ENCODE measurements at regions not wholly inside any gene's neighbourhood (a gene's known extent, or its start where the extent isn't known, plus 50 kb on each side); places are given as distances from the start of the nearest gene placed in this dataset.

DNA sequence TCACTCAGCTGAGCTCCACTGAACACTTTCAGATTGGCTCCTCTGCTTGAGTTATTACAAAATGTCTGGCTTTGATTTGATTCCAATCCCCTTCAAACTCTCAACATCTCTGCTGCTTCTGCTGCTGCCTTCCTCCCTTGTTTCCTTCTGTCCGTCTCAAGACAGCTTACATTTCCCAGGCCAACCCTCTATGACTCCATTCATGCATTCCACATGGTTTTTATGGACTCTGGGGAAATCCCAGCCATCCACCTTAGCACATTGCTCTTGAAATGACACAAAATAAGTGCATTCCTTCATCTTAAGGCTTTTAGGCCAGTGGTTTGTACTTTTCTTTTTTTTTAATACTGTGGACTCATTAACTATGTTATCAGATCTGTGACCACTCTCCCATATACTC is 68.5 kb upstream of the TMEM164 start:
- DNase-seq, result no peak

DNA sequence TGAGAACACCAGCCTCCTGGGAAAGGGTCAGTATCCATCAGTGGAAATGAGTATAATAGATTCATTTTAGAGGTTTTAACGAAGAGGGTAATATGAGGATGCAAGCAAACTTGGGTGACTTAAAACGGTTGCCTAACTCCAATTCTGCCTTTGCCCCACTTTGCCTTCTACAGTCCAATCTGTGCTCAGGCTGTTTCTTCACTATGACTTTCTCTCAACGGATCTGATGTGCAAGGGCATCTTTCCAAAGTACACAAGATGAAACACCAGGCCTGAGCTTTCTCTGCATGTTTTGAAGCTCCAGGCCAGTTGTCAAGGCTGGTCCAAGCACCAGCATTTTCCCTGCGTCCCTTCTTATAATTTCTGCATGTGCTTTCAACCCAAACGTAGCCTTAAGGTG is 68.0 kb upstream of the TMEM164 start:
- DNase-seq, result no peak

DNA sequence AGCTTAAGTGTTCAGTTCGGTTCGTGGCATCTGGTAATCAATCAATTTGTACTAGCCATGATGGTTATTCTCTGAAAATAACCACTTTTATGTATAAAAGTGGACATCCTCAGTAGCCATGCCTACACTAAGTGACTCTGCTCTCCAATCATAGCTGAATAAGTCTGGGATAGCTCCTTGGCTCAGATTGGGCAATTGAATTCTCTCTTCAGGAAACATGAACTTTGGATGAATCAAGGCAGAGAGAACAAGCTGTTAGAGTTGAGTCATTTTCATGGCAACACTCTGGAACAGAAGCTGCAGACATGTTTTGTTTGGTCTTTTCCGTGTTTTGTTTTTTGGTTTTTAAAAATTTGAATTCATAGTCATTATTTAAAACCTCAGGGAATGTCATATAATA is 66.8 kb upstream of the TMEM164 start:
- no peak for DNase-seq

DNA sequence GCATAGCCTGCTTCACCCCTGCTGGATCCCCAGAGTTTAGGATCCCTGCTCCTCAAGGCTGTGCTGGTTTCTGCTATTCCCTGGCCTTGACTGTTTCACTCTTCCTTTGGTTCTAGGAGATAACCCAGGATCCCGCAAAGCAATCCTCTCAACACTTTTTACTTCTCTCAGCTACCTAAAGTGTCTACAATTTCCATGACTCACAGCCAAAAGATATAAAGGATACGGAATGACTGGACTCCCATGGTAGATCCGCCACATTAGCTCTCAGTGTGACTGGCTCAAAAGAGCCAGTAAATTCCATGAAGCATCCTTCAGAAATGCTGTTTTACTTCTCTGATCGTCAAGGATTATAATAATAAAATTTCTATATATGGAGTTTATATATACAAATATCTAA is 66.3 kb upstream of the TMEM164 start:
- DNase-seq, result no peak

DNA sequence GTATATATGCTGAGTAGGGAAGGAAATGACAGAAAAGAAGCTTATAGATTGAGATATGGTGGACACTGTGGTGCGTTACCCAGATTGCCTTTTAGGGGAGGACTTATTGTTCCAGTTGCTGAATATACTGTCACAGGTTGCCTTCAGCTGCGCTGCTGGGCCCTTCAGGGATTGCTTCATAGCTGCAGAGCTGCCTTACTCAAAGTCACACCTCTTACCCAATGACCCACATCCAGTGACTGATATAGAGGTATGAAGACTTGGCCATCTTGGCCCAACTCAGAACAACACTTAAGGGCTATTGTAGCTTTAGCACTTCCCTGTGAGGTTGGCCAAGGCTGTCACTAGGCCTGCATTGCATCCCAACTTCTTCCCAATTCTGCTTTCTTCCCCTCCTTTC is 63.4 kb upstream of the TMEM164 start:
- DNase-seq, result no peak

DNA sequence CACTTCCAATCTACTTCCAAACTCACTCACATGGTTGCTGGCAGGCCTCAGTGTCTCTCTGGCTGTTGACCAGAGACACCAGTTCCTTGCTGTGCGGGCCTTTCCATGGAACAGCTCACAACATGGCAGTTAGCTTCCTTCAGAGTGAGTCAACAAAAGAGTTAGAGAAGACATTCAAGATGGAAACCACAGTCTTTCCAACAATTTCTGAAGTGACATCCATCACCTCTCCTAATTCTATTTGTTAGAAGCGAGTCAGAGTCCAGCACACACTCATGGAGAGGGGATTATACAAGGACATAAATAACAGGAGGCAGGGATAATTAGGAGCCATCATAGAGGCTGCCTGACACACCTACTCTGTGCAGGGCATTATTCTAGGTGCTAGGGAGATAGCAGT is 62.5 kb upstream of the TMEM164 start:
- DNase-seq, result no peak

DNA sequence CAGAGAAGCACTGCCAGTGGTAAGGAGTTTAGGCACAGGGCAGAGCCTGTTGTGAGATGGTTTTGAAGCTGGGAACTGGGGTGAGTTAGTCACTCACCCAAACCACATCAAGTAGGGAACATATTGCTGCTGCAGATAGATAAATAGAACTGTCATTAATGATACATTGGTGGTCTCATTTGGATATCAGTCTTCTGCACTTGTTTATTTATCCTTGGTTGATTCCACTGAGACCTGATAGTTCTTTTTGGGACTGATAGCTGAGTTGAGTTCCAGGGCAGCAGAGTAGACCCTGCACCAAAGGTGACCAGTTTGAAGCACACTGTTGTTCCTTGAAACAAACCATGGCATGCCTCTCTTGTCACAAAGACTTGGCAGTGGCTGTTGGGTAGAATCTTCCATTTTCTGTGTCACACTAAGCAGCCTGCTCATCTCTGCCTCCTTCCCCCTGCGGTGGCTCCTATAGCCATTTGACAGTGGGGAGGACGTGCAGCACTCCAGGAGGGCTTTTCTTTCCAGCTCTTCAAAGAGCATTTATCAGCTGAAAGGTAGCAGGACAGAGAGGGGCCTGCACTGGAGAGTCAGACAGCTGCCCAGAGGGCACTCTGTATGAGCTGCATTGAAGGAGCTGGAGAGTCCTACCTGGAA is 59.7 kb upstream of the TMEM164 start:
- no peak for DNase-seq

DNA sequence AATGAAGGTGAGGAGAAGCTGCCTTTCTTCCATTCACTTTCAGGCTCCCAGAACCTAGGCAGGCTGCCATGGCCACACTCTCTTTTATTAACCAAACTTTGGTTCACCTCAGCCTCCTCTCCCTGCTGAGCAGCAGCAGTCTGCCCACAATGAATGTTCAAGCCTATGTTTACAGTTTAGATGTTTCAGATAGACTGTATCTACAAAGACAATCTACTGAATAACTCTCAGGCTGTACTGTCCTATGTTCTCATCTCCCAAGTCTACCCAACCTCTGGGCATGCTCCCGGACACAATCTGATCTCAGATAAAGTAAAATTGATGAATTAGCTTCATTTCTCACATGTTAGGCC is 59.2 kb upstream of the TMEM164 start:
- DNase-seq, result no peak

DNA sequence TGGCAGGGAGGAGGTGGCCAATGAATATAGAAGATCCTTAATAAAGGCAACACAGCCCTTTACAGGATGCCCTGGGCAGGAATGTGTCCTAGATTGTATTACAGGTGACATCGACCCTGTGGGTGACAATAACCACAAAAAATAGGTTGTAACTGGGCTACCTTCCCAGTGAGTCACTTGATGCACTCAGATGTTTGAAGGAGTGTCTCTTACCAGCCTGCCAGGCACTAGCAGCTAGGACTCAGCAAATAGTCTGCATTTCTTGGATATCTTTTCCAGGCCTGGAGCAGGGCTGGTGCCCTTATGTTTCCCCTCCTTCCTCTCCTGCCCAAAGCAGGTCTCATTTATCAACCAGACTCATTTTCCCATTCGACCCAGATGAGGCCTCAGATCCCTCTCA is 50.9 kb upstream of the TMEM164 start:
- DNase-seq, result no peak

DNA sequence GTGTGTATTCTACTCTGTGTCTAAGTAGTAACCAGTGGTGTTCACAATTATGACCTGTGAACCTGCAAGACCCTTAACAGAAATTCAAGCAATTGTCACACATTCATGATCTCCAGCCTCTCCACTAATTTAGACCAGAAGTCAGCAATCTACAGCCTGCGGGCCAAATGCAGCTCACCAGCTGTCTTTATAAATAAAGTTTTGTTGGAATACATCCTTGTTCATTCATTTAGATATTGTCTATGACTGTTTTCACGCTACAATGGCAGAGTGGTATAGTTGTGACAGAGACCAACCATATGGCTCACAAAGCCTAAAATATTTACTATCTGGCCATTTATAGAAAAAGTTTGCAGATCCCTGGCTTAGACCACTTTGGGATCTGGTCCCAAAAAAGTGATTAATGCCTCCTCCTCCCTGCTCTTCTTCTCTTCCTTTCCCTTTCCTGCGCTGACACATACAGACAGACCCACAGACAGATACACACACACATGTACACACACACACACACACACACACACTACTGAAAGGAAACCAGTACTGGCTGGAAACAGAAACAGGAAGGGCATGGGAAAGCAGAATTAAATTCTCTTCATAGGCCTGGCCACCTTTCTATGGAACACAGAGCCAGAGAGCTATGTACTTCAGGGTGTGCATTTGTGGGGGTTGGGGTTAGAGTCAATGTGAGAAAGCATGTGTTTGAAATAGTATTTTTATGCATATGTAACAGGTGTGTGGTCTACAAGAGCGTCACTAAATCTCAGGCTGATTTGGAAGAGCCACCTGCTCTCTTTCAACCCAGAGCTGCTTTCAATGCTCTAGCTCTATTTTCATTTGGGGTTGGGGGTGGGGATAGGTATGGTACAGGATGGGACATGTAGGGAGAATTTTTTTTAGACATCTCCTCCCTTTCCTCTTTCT is 49.7 kb upstream of the TMEM164 start:
- no peak for DNase-seq

All from activated CD4-positive, alpha-beta T cell treated with anti-CD3 and anti-CD28 coated beads, Interleukin-2, amount 50 U/mL, for 48 hours (primary cell).